GM18507 (cell line): ENCODE measurements at regions not wholly inside any gene's neighbourhood (a gene's known extent, or its start where the extent isn't known, plus 50 kb on each side); places are given as distances from the start of the nearest gene placed in this dataset.
"Not testable (repeated sequence)": the region's sequence is repeated elsewhere in the genome, so short reads cannot be mapped to it uniquely, and the experiment has no call there.

Source experiments
- DNase-seq: peaks from one replicate; pipeline ENCODE4 v3.0.0; 2011; ENCODE audit warnings: low read depth; ENCODE audit not compliant: insufficient read length; ENCODE audit errors: extremely low spot score
- FAIRE-seq: peaks from 2 replicates; lab custom pipeline; 2011; peaks lifted over from hg19 to GRCh38; lab: Jason Lieb, UNC

DNA sequence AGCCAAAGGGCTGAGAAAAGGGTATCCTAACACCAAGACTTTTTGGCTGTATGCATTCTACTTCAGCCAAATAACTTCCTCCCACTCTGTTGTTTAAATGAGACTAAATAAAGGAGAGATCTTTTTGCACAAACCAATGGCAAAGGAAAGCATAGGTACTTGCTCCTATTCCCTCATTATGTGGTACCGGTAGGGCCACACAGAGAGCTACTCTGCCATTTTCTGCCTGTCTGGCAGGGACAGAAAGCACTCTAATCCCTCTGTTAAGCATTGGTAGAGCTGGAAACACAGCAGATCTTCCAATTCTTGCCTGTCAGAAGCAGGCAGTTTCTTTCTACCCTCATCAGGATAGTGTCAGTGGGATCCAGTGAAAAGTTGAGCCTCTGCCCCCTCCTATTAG is 918.3 kb upstream of the TMEFF2 start:
- DNase-seq (no peak), FAIRE-seq (no peak)

DNA sequence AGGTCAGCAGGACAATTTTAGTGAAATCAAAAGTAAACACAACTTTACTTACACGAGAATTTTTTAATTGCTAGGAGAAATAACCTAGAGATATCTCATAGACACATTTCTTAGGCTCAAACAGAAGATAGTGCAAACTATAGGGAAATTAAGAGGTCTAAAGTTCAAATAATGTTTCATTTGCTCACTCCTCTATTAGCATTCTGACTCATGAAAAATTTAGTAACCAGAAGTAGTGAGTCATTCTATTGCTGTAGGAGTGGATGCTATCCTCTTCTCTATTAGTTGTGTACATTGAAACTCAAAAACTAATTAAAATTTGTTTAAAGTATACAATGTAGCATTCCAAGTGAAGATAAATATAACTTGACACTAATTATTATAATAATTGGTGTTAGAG is 908.3 kb upstream of the TMEFF2 start:
- DNase-seq (no peak), FAIRE-seq (no peak)

DNA sequence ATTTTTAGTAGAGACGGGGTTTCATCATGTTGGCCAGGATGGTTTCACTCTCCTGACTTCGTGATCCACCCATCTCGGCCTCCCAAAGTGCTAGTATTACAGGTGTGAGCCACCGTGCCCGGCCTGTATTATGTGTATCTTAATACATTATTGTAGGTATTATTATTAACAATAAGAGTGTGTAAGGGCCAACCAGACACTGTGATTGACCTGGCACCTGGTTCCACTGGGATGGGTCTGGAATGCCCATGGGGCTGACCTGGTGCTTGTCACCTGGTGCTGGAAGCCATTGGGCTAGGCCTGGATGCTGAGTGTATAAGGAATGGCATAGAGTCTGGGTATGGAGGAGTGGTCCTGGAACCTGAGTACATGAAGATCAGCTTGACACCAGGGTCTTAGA is 906.9 kb upstream of the TMEFF2 start:
- DNase-seq (no peak), FAIRE-seq (no peak)

DNA sequence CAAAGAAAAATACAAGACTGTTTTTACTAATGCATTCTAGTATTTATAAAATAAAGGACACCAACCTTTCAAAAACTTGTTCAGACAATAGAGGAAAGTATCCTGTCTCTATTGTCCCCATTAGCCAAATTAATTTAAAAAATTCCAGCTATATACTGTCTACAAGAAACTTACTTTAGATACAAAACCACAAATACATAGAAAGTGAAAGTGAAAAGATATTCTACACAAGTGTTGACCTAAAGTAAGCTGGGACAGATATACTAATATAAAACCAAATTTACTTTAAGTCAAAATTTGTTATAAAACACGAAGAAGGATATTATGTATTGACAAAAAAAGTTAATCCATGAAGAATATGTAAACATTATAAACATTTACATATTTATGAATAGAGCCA is 893.3 kb upstream of the TMEFF2 start:
- DNase-seq: no peak
- no peak for FAIRE-seq

DNA sequence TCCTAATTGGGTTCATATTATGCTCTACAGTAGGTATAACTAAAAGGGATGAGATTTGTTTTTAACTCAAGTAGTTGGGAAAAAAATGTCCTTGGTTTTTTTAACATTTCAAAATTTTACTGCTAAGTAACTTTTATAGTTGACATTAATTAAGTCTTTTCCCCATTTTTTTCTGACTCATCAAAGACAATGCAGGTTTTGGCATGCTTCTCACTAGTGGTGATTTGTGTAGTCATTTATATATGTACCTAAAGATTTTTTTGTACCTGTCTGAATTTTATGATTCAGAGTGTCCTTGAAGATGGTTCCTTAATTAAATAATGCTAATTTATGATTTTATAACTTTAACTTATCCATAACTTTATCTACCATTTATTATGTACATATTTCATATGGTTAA is 882.3 kb upstream of the TMEFF2 start:
- DNase-seq: no peak
- FAIRE-seq: no peak

DNA sequence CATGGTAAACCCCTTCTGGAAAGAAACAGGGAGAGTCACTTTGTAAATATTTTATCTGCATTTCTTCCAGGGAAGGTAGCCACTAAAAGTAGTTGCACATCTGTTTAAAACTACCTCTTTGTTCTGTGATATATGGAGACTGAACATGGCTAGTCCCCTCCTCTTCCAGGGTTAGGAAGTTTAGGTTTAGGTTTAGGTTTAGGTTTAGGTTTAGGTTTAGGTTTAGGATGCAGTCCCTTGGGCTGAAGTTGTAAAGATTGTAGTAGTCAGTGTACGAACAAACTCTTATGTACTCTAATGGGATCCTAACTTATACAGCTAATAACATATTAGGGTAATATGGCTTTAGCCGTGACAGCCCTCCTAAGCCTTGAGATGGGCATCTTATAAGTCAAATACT is 880.2 kb upstream of the TMEFF2 start:
- no peak for DNase-seq
- FAIRE-seq: no peak

DNA sequence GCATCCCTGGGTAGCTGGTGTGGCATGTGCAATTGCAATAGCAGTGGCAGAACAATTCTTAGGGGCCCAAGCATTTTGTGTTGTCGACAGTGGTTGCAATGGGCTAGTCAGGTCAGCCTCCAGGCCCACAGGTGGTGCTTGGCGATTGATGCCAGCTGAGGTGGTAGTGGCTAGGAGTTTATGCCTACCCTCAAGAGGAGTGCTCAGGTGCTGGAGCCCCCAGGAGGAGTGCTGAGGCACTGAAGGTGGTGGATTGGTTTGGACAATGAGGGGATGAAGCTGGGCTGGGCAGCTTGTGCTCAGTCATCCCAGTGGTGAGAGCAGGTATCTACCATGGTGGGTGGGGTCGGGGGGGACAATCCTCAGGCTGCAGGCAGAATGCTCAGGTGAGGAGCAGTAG is 877.9 kb upstream of the TMEFF2 start:
- DNase-seq (no peak), FAIRE-seq (no peak)

DNA sequence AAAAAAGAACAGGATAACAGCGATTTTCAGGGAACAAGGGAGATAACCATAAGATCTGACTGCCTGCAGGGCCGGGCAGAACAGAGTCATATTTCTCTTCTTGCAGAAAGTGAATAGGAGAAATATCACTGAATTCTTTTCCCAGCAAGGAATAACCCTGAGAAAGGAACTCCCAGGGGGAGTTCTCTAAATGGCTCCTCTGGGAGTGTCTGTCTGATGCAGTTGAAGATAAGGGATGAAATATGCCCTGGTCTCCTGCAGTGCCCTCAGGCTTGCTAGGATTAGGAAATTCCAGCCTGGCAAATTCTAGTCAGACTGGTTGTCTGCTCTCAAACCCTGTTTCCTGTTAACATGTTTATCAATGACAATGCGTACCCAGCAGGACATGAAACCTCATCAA is 830.8 kb upstream of the TMEFF2 start:
- not testable (repeated sequence) for DNase-seq, FAIRE-seq

DNA sequence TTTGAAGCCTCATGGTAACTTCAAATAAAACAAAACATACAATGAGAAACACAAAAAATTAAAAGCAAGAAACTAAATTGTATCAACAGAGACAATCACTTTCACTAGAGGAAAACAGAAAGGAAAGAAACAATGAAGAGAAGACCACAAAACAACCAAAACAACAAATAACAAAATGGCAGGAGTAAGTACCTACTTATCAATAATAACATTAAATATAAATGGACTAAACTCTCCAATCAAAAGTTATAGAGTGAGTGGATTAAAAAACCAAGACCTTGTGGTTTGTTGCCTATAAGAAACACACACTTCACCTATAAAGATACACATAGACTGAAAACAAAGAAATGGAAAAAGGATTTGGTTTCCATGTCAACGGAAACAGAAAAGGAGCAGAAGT is 830.1 kb upstream of the TMEFF2 start:
- FAIRE-seq (no peak), DNase-seq (no peak)

DNA sequence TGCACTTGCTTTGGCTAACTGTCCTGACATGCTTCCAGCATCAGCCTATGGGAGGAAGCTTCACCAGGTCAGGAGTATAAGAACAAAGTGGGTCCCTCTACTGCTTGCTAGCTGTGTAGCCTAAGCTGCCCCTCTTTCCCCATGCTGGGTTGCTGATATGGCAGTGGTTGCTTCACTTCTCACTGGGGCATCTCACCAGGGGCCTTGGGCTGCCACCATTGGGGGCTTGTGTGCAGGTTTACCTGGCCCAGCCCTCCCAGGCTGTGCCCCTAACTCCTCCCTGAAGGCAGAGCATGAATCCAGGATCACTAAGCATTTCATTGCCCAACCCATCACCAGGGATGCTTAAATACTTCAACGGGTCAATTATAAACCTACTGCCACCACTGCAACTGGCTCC is 817.1 kb upstream of the TMEFF2 start:
- DNase-seq (no peak), FAIRE-seq (no peak)

DNA sequence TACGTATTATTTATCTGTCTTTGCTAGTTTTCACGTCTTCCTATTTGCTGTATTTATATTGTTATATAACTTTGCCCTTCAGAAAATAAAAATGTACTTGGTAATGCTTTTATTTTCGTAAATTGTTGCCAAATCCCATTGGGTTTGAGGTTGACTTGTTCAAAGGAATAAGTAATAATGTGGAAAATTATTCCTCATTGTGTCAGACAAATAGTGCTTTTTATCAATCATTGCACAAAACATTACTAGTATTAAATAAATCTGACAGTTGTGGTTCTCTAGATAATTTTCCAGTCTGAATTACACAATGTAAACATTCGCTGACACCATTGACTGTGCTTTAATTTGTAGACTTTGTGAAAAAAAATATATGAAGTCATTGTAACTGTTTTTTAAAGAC is 798.3 kb upstream of the TMEFF2 start:
- FAIRE-seq (no peak), DNase-seq (no peak)

DNA sequence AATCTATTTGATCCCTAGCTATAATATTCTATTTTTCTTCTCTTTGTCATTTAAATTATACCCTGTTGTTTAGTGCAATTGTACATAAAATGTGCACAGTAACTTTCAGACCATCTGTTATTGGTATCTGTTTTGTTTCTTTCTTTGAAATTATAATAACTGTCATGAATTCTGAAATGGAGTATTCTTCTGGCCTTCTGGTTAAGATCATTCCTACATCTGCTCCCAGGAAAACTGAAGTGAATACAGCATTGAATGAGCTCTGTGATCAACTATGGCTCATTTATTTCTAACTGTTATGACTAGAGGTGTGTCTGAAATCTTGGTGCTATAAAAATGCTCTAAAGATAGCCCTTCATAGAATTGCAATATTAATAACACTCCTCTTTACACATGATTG is 788.4 kb upstream of the TMEFF2 start:
- no peak for FAIRE-seq

DNA sequence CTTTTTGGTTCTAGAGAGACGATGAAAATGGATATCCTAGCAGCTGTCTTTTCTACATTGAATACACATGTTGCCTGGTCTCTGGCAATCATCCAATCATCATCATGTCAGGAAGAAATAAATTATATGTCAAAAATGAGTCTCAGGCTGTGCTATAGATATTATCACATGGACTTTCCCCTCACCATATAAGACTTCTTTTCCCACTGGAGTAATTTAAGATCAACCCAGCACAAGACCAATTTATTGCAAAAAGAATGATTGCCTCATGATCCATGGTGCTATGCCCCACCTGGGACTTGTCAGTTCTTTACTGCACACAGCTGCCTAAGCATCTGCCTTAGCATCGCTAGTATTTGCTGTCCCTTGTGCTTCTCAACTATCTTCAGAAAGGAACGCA is 783.7 kb upstream of the TMEFF2 start:
- DNase-seq (no peak), FAIRE-seq (no peak)

More for the DNA sequence above, 788.4 kb upstream of the TMEFF2 start:
- no peak for DNase-seq

DNA sequence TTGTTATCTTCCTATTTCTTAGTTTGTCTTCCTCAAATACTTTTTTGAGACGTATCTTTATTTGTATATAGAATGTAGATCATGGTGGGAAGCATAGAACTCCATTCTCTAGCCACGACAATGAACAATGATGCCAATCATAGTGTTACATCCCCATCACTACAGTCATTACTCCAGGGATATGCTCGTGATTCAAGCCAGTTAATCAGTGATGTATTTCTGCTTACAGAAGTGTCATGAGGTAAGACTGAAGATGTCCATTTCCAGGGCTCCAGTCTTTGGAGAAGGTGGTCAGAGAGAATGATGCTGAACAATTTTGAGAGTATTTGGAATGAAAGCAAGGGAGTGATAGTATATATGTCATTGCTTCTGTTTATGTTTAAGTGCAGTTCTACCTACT is 777.2 kb upstream of the TMEFF2 start:
- FAIRE-seq (no peak), DNase-seq (no peak)

DNA sequence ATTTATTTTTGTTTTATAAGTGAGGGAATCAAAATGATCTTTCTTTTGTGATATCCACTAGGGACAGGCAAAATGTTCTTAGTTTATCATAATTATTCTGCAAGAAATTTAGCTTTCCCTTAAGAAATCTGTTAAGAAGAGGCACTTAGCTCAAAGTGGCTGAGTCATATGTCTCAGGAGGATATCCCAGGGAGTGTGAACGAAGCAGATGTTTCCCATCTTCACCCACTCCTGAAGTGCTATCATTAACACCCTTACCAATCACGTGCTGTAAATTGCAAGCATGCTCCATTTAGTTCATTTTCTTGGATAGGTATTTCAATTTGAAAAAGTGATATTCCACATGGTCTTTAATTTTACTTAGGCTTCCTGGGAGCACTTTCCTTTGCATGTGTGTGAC is 774.3 kb upstream of the TMEFF2 start:
- FAIRE-seq (no peak), DNase-seq (no peak)

DNA sequence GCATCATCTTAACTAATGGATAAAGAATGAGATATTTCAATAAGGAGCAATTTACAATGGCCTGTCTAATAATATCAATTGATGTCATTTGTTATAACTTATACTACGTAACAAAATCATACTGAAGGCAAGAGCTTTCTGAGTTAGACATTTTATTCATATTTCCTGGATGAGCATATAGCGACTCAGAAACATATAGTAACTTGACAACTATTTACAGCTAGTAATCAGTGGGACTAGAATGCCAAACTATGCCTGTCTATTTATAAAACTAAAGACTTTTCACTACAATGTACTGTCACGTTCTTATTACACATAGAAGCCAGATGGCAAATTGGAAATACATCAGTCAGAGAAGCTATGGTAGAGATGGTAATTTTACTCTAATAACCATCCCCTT is 766.2 kb upstream of the TMEFF2 start:
- FAIRE-seq (no peak), DNase-seq (no peak)

DNA sequence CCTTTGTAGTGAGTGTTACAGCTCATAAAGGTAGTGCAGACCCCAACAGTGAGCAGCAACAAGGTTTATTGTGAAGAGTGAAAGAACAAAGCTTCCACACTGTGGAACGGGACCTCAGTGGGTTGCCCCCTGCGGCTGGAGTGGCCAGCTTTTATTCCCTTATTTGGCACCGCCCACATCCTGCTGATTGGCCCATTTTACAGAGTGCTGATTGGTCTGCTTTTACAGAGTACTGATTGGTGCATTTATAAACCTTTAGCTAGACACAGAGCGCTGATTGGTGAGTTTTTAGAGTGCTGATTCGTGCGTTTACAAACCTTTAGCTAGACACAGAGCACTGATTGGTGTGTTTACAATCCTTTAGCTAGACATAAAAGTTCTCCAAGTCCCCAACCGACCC is 763.9 kb upstream of the TMEFF2 start:
- DNase-seq, FAIRE-seq: not testable (repeated sequence)

DNA sequence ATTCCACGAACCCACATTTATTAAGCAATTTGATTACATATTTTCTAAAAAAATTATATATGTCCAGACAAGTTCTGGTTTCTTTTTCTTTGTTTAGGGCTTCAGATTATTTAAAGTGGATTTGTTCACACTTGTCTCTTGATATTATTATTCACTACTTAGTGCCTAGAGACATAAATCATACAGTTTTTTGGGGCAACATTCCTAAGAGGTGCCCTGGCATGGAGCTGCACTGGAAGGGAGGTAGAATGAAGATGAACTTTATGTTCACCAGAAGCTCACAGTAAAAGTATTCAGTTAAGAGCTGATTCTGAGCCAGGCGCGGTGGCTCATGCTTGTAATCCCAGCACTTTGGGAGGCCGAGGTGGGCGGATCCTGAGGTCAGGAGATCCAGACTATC is 762.7 kb upstream of the TMEFF2 start:
- DNase-seq: no peak
- FAIRE-seq: no peak

DNA sequence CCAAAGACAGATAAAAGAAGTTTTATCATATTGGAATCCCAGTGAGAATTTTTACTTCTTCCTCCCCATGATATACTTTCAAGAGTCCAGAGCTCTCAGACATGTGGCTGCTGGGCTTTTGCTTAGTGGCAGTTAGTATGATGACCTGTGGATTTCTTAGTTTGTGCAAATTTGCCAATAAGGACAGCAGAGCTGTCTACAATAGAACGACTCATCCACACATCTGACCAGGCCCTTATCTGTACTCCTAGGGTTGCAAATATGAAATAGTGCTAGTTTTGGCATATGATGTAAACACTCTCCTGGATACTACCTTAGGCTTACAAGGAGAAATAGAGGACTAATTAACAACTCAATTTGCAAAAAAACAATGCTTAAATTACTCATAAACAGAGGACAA is 758.4 kb upstream of the TMEFF2 start:
- FAIRE-seq: no peak
- DNase-seq: no peak

DNA sequence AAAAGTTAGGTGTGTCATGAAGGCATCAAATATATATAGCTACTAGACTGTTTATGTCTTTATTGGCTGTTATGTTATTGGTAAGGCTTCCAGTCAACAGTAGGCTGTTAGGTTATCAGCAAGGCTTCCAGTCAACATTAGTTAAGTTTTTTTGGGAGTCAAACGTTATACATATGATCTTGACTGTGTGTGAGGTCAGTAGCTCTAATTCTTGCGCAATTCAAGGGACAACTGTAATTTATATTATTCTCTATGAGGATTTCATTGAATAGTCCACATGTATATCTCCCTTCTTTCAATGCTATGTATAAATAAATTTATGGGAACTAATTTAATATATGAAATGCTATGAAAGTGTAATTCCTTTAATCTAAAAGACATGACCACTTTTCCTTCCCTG is 757.5 kb upstream of the TMEFF2 start:
- FAIRE-seq: no peak
- no peak for DNase-seq

DNA sequence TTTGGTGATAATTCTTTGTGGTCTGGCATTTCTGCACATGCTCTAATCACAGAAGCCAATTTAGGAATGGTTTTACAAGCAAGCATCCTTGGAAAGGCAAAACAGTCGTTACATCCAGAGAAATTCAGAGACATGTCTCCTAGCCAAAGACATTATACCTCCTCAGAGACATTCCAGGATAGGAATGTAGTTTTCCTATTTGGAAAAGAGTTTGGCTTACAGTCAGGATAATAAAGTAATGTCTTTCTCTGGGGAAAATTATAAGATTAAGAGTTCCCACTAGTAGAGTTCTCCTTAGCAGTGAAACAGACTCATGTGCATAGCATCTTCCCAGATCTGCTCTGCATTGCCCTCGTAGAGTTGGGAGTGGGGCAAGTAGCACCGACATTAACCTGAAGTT is 753.6 kb upstream of the TMEFF2 start:
- no peak for FAIRE-seq
- DNase-seq: no peak

DNA sequence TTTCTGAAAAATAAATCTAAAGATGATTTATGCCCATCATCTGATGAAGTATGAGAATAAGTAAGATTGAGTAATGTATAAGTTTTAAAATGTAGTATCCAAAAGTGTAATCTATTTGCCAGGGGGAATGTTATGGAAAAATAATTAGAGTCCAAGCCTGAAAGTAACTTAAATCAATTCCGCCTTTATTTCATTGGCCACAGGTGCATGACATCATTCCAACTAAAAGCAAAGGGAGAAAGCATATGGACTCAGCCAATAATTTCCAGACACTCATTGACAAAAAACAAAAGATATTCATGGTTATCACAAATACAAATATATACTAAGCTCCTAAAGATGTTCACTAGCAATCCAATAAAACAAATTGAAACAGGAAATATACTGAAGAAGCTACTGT is 752.6 kb upstream of the TMEFF2 start:
- no peak for FAIRE-seq
- DNase-seq: no peak

DNA sequence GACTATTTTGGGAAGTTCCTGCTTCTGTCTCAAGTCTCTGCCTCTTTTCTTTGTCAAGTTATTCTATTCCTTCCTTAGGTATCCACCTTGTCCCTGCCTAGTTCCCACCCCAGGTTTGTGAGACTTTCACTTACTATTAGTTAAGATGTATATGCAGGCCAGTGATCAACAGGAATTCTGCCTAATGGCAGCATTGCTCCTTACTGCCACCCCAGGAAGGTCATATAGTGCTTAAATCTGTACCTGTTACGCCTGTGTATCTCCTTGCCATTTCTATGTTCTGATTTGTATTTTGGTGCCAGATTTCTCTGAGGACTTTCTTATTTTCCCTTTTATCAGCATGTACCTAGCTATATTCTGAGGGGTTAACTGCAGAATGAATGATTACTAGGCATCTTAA is 746.0 kb upstream of the TMEFF2 start:
- FAIRE-seq: no peak
- no peak for DNase-seq
